Breast epithelium (tissue), 4 donors: ENCODE measurements at regions not wholly inside any gene's neighbourhood (a gene's known extent, or its start where the extent isn't known, plus 50 kb on each side); places are given as distances from the start of the nearest gene placed in this dataset.

Experiments used
- DNase-seq, 2 donors: peaks; one replicate each; pipeline ENCODE4 v3.0.0-alpha.2; 2019; ENCODE audit warnings: low spot score in 2 of 2
- H3K27ac ChIP-seq, 2 donors: fragments of 200-600 bp; sonication (generic) in 1 of 2; one replicate each; pipeline ENCODE4 v1.5.1; 2016 to 2019; ENCODE audit warnings: mild to moderate bottlenecking in 1 of 2
- H3K27me3 ChIP-seq, 2 donors: fragments of 200-600 bp; sonication (generic) in 1 of 2; one replicate each; pipeline versions ENCODE4 v1.5.1 to v1.6.0; 2017 to 2019; ENCODE audit warnings: control low read depth in 1 of 2, mild to moderate bottlenecking in 1 of 2
- H3K36me3 ChIP-seq: fragments of 200-600 bp; one replicate; pipeline ENCODE4 v1.5.1; 2019
- H3K4me1 ChIP-seq, 2 donors: fragments of 200-600 bp; sonication (generic); one replicate each; pipeline ENCODE4 v1.5.1; 2016 to 2019; ENCODE audit warnings: control low read depth in 1 of 2
- H3K4me3 ChIP-seq, 3 donors: fragments of 200-600 bp; sonication (generic); 1 replicate in 2 of 3; 2 replicates in 1 of 3; pipeline ENCODE4 v1.5.1; 2016 to 2019; ENCODE audit warnings: mild to moderate bottlenecking in 3 of 3, moderate library complexity in 2 of 3
- H3K9me3 ChIP-seq, 2 donors: fragments of 200-600 bp; sonication (generic) in 1 of 2; one replicate each; pipeline ENCODE4 v1.5.1; 2016 to 2019; ENCODE audit warnings: control low read depth in 1 of 2
- CTCF ChIP-seq, 3 donors: fragments of 450-650 bp; IDR thresholded peaks; one replicate each; pipeline ENCODE4 v1.5.1; 2016 to 2017; ENCODE audit warnings: antibody characterized with exemption in 3 of 3, mild to moderate bottlenecking in 3 of 3, moderate library complexity in 3 of 3
- POLR2A ChIP-seq: fragments of 450-650 bp; IDR thresholded peaks from one replicate; pipeline ENCODE4 v1.6.1; 2016; ENCODE audit warnings: antibody characterized with exemption, mild to moderate bottlenecking, moderate library complexity
- POLR2AphosphoS5 ChIP-seq, 3 donors: sonication (generic); formaldehyde crosslinking; IDR thresholded peaks; one replicate each; pipeline ENCODE4 v1.6.1; 2017; ENCODE audit warnings: antibody characterized with exemption in 3 of 3
- intact Hi-C: fragments of 100-400 bp; cut with DNase I; formaldehyde crosslinking; loops from one replicate; pipeline ENCODE4 v1.15.1; 2023; ENCODE audit warnings: low total_unique reads

- DNase-seq: no peak
- no peak for TF ChIP-seq POLR2AphosphoS5 (IDR thresholded peaks at IDR 0.05)
- TF ChIP-seq CTCF (IDR thresholded peaks at IDR 0.05): no peak
- TF ChIP-seq POLR2A: no peak
- Histone ChIP-seq H3K36me3 (no peaks in the 10 kb centered on the region), H3K9me3 (no peaks in the 10 kb centered on the region), H3K4me1 (no peaks in the 10 kb centered on the region), H3K27me3 (no peaks in the 10 kb centered on the region), H3K27ac (no peak overlapping the region), H3K4me3 (no peak overlapping the region)
- intact Hi-C loops: no loop called here
Measured at GRCh38 chr19:31171936-31172335, 177.3 kb downstream of the TSHZ3 start.

- no peak for DNase-seq
- intact Hi-C loops: no loop called here
- no peak overlapping the region for H3K27ac ChIP-seq
- H3K4me1 ChIP-seq: no peaks in the 10 kb centered on the region
- no peaks in the 10 kb centered on the region for H3K27me3 ChIP-seq
- no peaks in the 10 kb centered on the region for H3K9me3 ChIP-seq
- H3K4me3 ChIP-seq: no peak overlapping the region
- no peaks in the 10 kb centered on the region for H3K36me3 ChIP-seq
- TF ChIP-seq POLR2A: no peak
- no peak for TF ChIP-seq POLR2AphosphoS5 (IDR thresholded peaks at IDR 0.05)
- TF ChIP-seq CTCF (IDR thresholded peaks at IDR 0.05): no peak
Measured at GRCh38 chr19:31170046-31170445, 179.2 kb downstream of the TSHZ3 start.

- intact Hi-C loops: no loop called here
- Histone ChIP-seq H3K36me3 (no peaks in the 10 kb centered on the region), H3K4me3 (no peak overlapping the region), H3K27me3 (no peaks in the 10 kb centered on the region), H3K27ac (no peak overlapping the region), H3K4me1 (no peaks in the 10 kb centered on the region), H3K9me3 (no peaks in the 10 kb centered on the region)
- TF ChIP-seq POLR2A: no peak
- TF ChIP-seq POLR2AphosphoS5 (IDR thresholded peaks at IDR 0.05): no peak
- TF ChIP-seq CTCF (IDR thresholded peaks at IDR 0.05): no peak
- no peak for DNase-seq
Measured at GRCh38 chr19:31168106-31168625, 181.1 kb downstream of the TSHZ3 start.

- Histone ChIP-seq H3K36me3 (no peaks in the 10 kb centered on the region), H3K4me3 (no peak overlapping the region), H3K9me3 (no peaks in the 10 kb centered on the region), H3K27me3 (no peaks in the 10 kb centered on the region), H3K4me1 (no peaks in the 10 kb centered on the region), H3K27ac (no peak overlapping the region)
- TF ChIP-seq POLR2A: no peak
- TF ChIP-seq CTCF (IDR thresholded peaks at IDR 0.05): no peak
- TF ChIP-seq POLR2AphosphoS5 (IDR thresholded peaks at IDR 0.05): no peak
- intact Hi-C loops: no loop called here
- no peak for DNase-seq
Measured at GRCh38 chr19:31167690-31168089, 181.5 kb downstream of the TSHZ3 start.

- intact Hi-C loops: no loop called here
Measured at GRCh38 chr19:31166206-31166605, 183.0 kb downstream of the TSHZ3 start.

More at GRCh38 chr19:31166206-31166605, 183.0 kb downstream of the TSHZ3 start:
- H3K36me3 ChIP-seq: no peaks in the 10 kb centered on the region
- no peaks in the 10 kb centered on the region for H3K9me3 ChIP-seq
- H3K4me1 ChIP-seq: no peaks in the 10 kb centered on the region
- H3K27ac ChIP-seq: no peak overlapping the region
- no peak overlapping the region for H3K4me3 ChIP-seq
- no peaks in the 10 kb centered on the region for H3K27me3 ChIP-seq
- DNase-seq: no peak
- no peak for TF ChIP-seq POLR2AphosphoS5 (IDR thresholded peaks at IDR 0.05)
- TF ChIP-seq CTCF (IDR thresholded peaks at IDR 0.05): no peak
- no peak for TF ChIP-seq POLR2A
